ENCODE measurements at regions not wholly inside any gene's neighbourhood (a gene's known extent, or its start where the extent isn't known, plus 50 kb on each side); places are given as distances from the start of the nearest gene placed in this dataset.

- DNase-seq (no peak), ATAC-seq (no peak)
- intact Hi-C loops (cut with DNase I): no loop called here
Measured at GRCh38 chr1:60342569-60342968, 269.0 kb upstream of the C1orf87 start.

- intact Hi-C loops (cut with DNase I): no loop called here
- DNase-seq: no peak
Measured at GRCh38 chr1:60341274-60341673, 267.7 kb upstream of the C1orf87 start.

DNA sequence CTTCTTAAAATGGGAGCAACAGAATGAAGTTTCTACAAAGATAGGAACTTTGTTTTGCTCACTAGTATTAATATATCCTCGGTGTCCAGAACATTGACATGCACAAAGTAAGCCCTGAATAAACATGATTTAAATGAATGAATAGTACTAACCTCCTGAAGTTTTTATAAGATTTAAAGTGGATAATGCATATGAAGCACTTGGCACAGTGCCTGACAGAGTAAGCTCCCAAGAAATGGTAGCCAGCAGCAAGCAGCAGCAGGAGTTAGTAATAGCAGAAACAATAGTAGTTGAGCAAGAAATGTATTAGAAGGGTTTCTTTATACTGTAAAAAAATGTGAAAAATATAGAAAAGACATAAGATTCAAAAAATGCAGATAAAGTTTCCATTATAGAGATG is 258.1 kb upstream of the C1orf87 start:
- no peak for ATAC-seq
- intact Hi-C loops (cut with DNase I): no loop called here
- no peak for DNase-seq

More at GRCh38 chr1:60341274-60341673, 267.7 kb upstream of the C1orf87 start:
- ATAC-seq: no peak

- ATAC-seq: no peak
- intact Hi-C loops (cut with DNase I): no loop called here
Measured at GRCh38 chr1:60329651-60330050, 256.1 kb upstream of the C1orf87 start.

DNA sequence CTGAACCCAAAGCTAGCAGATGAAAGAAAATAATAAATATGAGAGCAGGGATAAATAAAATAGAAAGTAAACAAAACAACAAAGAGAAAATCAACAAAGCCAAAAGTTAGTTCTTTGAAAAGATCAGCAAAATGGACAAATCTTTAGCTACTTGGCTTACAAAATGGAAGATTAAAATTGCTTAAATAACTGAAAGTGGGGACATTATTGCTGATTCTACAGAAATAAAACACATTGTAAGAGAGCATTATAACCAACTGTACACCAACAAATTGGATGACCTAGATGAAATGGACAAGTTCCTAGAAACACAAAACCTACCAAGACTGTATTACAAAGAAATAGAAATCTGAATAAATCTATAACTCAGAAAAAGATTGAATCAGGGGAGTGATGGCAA is 238.3 kb upstream of the C1orf87 start:
- intact Hi-C loops (cut with DNase I): no loop called here
- DNase-seq: no peak
- ATAC-seq: no peak

More at GRCh38 chr1:60329651-60330050, 256.1 kb upstream of the C1orf87 start:
- DNase-seq: no peak

DNA sequence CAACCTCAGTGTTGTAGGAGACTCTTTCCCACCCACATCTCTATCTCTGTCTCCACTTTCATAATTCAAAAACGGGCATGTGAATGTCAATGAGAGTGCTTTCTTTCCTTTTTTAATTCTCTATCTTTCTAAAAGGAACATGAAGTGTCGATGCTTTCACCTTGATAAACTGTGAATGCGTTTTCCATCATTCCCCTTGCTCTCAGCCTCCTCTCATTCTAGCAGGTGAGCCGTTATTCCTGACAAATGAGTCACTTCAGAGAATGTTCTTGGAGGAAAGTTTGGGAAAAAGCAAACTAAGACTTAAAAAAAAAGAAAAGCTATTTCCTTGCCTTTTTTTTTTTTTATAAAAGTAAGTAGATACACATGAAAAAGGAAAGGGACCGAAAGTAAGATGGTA is 226.0 kb upstream of the C1orf87 start:
- DNase-seq (no peak), ATAC-seq (no peak)
- intact Hi-C loops (cut with DNase I): no loop called here

DNA sequence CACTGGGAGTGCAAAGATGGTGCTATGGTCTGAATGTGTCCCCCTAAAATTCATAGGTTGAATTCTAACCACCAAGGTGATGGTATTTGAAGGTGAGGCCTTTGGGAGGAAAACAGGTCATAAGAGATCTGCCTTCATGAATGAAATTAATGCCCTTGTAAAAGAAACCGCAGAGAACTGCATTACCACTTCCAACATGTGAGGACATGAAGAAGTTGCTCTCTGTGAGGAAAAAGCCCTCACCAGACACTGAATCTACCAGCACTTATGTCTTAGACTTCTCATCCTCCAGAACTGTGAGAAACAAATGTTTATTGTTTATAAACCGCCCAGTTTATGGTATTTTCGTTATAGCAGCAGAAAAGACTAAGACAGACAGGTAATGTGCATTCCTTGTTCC is 224.7 kb upstream of the C1orf87 start:
- DNase-seq: no peak
- intact Hi-C loops (cut with DNase I): no loop called here
- no peak for ATAC-seq

GRCh38 chr1:60296794-60297193 is 223.2 kb upstream of the C1orf87 start:
- no peak for DNase-seq
- no peak for ATAC-seq
- intact Hi-C loops (cut with DNase I): no loop called here

DNA sequence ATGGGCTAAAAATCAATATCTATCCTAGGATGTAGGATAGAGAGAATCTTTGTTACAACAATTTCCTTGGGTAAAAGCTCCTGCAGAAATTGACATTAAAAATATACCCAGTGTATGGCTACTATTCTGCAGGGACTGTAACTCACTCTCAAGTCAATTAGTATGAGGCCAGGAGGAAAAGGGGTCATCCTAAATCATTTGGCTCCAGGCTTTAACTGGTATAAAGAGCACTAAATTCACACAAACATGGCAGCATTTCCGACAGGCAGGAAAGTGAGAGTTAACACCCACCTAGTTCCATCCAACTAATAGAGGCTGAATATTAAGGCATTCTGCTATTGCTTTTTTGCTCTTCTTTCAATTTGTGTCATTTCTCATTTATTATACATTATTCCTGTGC is 218.6 kb upstream of the C1orf87 start:
- intact Hi-C loops (cut with DNase I): no loop called here
- DNase-seq: no peak
- no peak for ATAC-seq

DNA sequence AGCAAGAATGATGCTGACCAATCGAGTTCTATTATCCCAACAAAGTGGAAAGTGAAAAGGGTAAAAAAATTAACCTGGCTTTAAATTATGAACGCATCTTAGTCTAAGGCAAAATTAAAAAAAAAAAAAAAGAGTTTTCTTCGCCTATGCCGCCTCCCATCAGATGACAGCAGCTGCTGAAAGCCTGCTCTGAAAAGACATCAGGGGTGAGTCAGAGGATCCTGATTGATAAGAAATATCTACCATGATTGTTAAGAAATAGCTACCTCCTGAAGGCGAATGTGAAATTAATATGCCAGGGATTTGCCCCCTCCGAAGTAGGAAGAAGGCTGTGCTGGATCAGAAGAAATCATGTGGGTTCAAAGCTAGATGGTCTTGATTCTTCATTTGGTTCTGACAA is 216.8 kb upstream of the C1orf87 start:
- no peak for DNase-seq
- no peak for ATAC-seq
- intact Hi-C loops (cut with DNase I): no loop called here

DNA sequence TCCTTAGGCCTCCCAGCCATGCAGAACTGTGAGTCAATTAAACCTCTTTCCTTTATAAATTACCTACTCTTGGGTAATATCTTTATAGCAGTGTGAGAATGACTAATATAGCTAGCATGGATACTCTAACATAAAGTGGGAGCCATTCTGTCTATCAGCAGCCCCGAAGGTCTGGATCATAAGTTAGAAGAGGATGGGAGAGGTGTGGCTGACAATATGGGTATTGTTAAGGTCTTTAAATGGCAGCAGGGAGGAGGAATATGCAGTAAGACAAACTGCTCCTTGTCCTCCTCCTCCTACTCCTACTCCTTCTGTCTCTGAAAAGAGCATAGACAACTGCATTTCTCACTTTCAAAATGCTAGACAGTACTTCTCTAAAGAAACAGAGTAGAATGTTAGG is 214.0 kb upstream of the C1orf87 start:
- no peak for DNase-seq
- no peak for ATAC-seq
- intact Hi-C loops (cut with DNase I): loop anchor here in 1 of 2 donors (10.0 kb wide), 2 partner anchors 407 to 557 kb away; no protein-coding TSS in a partner anchor

DNA sequence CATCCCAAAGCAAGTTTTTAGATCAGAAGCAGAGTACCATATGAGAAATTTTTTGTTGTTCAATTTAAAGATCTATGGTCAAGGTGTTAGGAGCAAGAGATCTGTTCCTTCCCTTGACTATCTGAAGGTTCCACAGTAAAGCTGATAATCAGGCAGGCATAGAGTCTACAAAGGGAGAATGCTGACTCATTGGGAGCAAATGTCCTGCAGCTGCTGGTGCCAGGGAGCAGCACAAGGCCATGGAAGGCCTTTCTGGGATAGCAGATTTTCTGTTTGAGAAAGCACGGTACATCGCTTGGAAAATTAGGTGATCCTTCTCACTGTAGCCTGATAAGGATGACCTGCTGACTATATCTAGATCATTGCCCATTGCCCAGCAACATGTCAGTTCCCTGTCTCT is 210.1 kb upstream of the C1orf87 start:
- DNase-seq: no peak
- intact Hi-C loops (cut with DNase I): loop anchor here in 1 of 2 donors (5.0 to 10.0 kb wide), 5 partner anchors 306 to 1569 kb away; no protein-coding TSS in a partner anchor
- ATAC-seq: peak in 1 of 2 donors; percentile 56

DNA sequence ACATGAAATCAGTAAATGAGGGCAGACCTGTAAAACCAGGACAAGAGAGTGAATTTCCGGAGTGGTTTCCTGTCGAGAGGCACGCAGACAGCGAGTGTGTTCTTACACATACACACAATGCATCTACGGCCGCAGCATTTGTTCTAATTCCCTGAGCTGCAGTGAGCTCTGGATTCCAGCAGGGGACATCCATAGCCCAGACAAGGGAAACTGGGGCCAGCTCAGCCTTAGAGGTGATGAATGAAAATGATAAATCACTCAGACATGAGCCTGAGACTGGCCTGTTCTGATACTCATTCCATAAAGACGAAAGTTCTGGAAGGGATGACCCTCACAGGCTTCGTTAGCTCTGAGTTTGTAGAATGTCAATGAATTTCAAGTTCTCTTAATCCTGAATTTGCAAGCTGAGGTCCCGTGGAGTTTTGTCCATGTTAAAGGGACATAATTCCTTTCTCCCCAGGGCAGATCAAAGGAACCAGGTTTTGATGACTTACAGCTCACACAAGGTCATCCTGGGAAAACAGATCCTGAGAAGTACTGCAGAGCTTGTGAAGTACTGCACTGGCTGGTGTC is 207.9 kb upstream of the C1orf87 start:
- ATAC-seq (peak; percentile 96 to 98), DNase-seq (peak; percentile 65)
- intact Hi-C loops (cut with DNase I): loop anchor here in 1 of 2 donors (2.0 to 10.0 kb wide), 6 partner anchors 304 to 1571 kb away; no protein-coding TSS in a partner anchor

GRCh38 chr1:60280819-60281218 is 207.2 kb upstream of the C1orf87 start:
- intact Hi-C loops (cut with DNase I): loop anchor here in 1 of 2 donors (2.0 to 10.0 kb wide), 6 partner anchors 304 to 1571 kb away; no protein-coding TSS in a partner anchor
- no peak for DNase-seq
- ATAC-seq: no peak

DNA sequence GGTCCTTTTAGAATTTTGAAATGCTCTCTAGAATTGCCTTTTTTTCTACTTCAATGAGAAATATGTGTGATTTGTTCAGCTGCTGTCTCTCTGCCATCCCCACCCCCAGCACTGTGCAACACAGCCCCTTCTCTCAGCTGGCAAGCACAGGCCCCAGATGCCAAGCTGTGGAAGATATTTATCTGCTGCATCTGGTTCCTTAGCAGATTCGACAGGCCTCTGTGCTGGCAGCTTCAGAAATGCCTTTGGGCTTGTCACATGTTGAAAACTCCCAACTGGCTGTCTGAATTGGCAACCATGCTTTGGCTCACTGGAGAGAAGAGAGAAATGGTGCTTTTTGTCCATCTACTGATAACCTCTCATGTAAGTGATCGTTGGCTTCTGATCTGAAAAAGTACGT is 206.7 kb upstream of the C1orf87 start:
- ATAC-seq (peak in 1 of 2 donors; percentile 72), DNase-seq (no peak)
- intact Hi-C loops (cut with DNase I): loop anchor here in 1 of 2 donors (2.0 to 10.0 kb wide), 6 partner anchors 303 to 1572 kb away; no protein-coding TSS in a partner anchor

DNA sequence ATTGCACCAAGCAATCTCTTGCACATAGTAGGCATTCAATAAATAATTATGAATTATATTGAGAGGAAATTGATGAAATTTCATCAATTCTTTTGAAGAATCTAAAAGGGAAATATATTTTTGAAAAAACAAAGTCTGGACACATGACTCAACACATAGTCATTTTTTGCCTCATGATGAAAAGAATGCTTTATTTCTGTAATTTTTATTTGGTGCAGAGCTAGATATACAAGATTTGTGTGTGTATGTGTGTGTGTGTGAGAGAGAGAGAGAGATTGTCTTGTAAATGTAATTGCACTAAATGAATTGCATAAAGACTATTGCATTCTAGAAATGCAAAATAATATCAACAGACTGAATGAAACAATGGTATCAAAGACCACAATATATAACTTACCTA is 206.2 kb upstream of the C1orf87 start:
- intact Hi-C loops (cut with DNase I): loop anchor here in 1 of 2 donors (2.0 to 10.0 kb wide), 6 partner anchors 302 to 1573 kb away; no protein-coding TSS in a partner anchor
- ATAC-seq (no peak), DNase-seq (no peak)

DNA sequence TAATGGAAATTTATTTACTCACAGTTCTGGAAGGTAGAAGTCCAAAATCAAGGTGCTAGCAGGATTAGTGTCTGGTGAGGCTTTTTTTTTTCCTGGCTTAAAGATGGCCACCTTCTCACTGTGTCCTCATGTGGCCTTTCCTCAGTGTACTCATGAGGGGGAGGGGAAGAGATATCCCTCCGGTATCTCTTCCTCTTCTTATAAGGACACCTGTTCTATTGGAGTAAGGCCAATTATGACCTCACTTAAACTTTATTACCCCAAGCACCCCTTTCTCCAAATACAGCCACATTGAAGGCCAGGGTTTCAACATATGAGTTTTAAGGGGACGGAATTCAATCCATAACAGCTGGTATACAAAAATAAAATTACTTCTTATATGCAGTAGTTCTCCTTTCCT is 203.7 kb upstream of the C1orf87 start:
- DNase-seq (no peak), ATAC-seq (no peak)
- intact Hi-C loops (cut with DNase I): no loop called here

- intact Hi-C loops (cut with DNase I): no loop called here
- ATAC-seq (no peak), DNase-seq (no peak)
Measured at GRCh38 chr1:60274422-60275290, 201.1 kb upstream of the C1orf87 start.

DNA sequence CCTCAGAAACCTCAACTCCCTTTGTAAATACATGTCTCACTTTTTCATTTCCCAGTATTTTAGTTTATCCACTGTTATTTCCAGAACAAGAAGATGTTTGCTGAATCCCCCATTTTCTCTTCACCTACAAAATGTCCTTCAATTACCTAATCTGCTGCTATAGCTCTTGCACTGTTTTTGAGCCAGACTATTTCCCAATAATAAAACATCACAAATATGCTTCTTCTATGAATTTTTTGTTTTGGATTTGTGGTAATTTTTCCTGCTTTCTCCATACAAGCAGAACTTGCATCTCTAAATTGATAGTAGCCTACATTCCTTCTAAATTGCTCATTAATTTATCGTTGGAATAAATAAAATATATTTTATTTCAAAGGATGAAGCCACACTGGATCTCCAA is 199.6 kb upstream of the C1orf87 start:
- intact Hi-C loops (cut with DNase I): no loop called here
- DNase-seq (no peak), ATAC-seq (no peak)

GRCh38 chr1:60271041-60271440 is 197.5 kb upstream of the C1orf87 start:
- ATAC-seq (no peak), DNase-seq (no peak)
- intact Hi-C loops (cut with DNase I): no loop called here
